ENCODE measurements at regions not wholly inside any gene's neighbourhood (a gene's known extent, or its start where the extent isn't known, plus 50 kb on each side); places are given as distances from the start of the nearest gene placed in this dataset.

GRCh38 chr10:4073912-4074311, 288.9 kb upstream of the KLF6 start:
- no peaks in the 10 kb centered on the region for H3K36me3 ChIP-seq
- 65 to 76% methylated on average over 1 of the region's 1 CpG for WGBS, 2 donors
- intact Hi-C loops (cut with DNase I) = loop anchor here in 1 of 10 donors (10.0 kb wide), 1 partner anchor 289 kb away; the partner anchor contains the start of gene KLF6
- H3K4me1 ChIP-seq = peaks cover 0 to 38% (median 32%) of the 10 kb centered on the region in 9 donors
- no peak overlapping the region for H3K4me3 ChIP-seq
- no peaks in the 10 kb centered on the region for H3K27me3 ChIP-seq
- no peak for TF ChIP-seq CTCF (IDR thresholded peaks at IDR 0.05)
- no peaks in the 10 kb centered on the region for H3K9me3 ChIP-seq
- ATAC-seq (peak; percentile 21 to 85 (median 54)), DNase-seq (peak; percentile 13 to 30)
- peak overlapping the region in 6 of 10 donors; percentile 23 to 62 (median 40) for H3K27ac ChIP-seq

GRCh38 chr10:4070921-4071660, 286.1 kb upstream of the KLF6 start:
- intact Hi-C loops (cut with DNase I) = loop anchor here in 1 of 10 donors (10.0 kb wide), 1 partner anchor 286 kb away; the partner anchor contains the start of gene KLF6
- WGBS, 2 donors = 89 to 95% methylated on average over 11 of the region's 11 CpGs
- H3K4me1 ChIP-seq = peaks cover 0 to 57% (median 40%) of the 10 kb centered on the region in 9 donors
- H3K4me3 ChIP-seq = no peak overlapping the region
- DNase-seq = no peak
- ATAC-seq = no peak
- no peak for TF ChIP-seq CTCF (IDR thresholded peaks at IDR 0.05)
- no peaks in the 10 kb centered on the region for H3K36me3 ChIP-seq
- H3K9me3 ChIP-seq = no peaks in the 10 kb centered on the region
- peak overlapping the region in 1 of 10 donors; percentile 11 for H3K27ac ChIP-seq
- no peaks in the 10 kb centered on the region for H3K27me3 ChIP-seq

- ATAC-seq (no peak), DNase-seq (no peak)
- no peaks in the 10 kb centered on the region for H3K27me3 ChIP-seq
- intact Hi-C loops (cut with DNase I) = loop anchor here in 1 of 10 donors (10.0 kb wide), 1 partner anchor 285 kb away; the partner anchor contains the start of gene KLF6
- no peak for TF ChIP-seq CTCF (IDR thresholded peaks at IDR 0.05)
- no peak overlapping the region for H3K4me3 ChIP-seq
- peaks cover 0 to 54% (median 40%) of the 10 kb centered on the region in 9 donors for H3K4me1 ChIP-seq
- H3K9me3 ChIP-seq = no peaks in the 10 kb centered on the region
- WGBS, 2 donors = 36 to 57% methylated on average over 1 of the region's 1 CpG
- H3K36me3 ChIP-seq = no peaks in the 10 kb centered on the region
- peak overlapping the region in 2 of 10 donors; percentile 10 to 11 for H3K27ac ChIP-seq
These were observed 285.2 kb upstream of the KLF6 start for GRCh38 chr10:4070184-4070583.

GRCh38 chr10:4069491-4069890, 284.5 kb upstream of the KLF6 start:
- ATAC-seq (peak in 1 of 8 donors; percentile 34), DNase-seq (no peak)
- Histone ChIP-seq H3K4me1 (peaks cover 0 to 47% (median 33%) of the 10 kb centered on the region in 9 donors), H3K27ac (peak overlapping the region in 3 of 10 donors; percentile 7 to 11 (median 11)), H3K27me3 (no peaks in the 10 kb centered on the region), H3K4me3 (no peak overlapping the region), H3K9me3 (no peaks in the 10 kb centered on the region), H3K36me3 (no peaks in the 10 kb centered on the region)
- intact Hi-C loops (cut with DNase I) = no loop called here
- TF ChIP-seq CTCF (IDR thresholded peaks at IDR 0.05) = no peak
- 79 to 85% methylated on average over 3 of the region's 3 CpGs for WGBS, 2 donors
